ENCODE measurements at regions not wholly inside any gene's neighbourhood (a gene's known extent, or its start where the extent isn't known, plus 50 kb on each side); places are given as distances from the start of the nearest gene placed in this dataset.

DNA sequence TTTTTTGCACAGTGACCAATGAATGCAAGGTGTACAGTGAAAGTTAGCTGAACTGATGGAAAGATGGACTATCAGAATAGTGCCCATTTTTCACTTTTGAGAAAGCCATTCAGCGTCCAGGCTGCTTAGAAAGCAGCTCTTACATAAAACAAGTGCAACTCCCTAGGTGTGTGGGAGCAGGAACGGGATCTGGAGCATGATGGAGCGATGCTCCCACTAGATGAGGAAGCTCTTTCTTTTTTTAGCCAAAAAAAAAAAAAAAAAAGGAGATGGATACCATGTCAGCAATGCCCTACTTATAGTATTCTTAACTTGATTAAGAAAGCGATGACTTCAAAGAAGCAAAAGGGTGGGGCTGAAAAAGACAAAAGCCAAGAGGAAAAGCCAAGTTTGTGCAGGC, 925.5 kb downstream of the GATA3 start:
- Histone ChIP-seq H3K9me3 (no peaks in the 10 kb centered on the region), H3K27me3 (no peaks in the 10 kb centered on the region), H3K27ac (no peak overlapping the region), H3K36me3 (no peaks in the 10 kb centered on the region), H3K4me1 (no peaks in the 10 kb centered on the region), H3K4me3 (no peak overlapping the region)
- intact Hi-C loops (cut with DNase I; ENCODE audit: low total_unique reads), result no loop called here
- no peak for DNase-seq
- TF ChIP-seq, protein P1, sequence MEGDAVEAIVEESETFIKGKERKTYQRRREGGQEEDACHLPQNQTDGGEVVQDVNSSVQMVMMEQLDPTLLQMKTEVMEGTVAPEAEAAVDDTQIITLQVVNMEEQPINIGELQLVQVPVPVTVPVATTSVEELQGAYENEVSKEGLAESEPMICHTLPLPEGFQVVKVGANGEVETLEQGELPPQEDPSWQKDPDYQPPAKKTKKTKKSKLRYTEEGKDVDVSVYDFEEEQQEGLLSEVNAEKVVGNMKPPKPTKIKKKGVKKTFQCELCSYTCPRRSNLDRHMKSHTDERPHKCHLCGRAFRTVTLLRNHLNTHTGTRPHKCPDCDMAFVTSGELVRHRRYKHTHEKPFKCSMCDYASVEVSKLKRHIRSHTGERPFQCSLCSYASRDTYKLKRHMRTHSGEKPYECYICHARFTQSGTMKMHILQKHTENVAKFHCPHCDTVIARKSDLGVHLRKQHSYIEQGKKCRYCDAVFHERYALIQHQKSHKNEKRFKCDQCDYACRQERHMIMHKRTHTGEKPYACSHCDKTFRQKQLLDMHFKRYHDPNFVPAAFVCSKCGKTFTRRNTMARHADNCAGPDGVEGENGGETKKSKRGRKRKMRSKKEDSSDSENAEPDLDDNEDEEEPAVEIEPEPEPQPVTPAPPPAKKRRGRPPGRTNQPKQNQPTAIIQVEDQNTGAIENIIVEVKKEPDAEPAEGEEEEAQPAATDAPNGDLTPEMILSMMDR (IDR thresholded peaks at IDR 0.05), result no peak

DNA sequence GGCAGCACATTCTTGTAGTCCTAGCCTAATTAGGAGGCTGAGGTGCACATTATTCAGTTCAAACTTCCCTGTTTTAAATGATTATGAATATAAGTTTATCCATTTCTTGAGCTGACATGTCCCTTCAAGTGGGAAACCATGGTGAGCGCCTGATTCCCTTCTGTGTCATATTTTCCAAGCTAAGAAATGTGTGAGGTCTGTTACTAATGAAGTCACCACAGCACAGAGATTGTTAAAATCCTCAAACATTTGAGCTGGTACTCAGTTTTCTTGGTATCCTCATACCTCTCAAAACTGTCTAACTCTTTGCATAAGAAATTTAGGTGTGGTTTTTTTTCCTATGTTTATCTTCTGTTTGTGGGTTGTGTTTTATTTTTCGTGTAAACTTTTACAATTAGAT, 926.8 kb downstream of the GATA3 start:
- TF ChIP-seq, protein P1 (IDR thresholded peaks at IDR 0.05), result no peak
- H3K4me1 ChIP-seq, result no peaks in the 10 kb centered on the region

DNA sequence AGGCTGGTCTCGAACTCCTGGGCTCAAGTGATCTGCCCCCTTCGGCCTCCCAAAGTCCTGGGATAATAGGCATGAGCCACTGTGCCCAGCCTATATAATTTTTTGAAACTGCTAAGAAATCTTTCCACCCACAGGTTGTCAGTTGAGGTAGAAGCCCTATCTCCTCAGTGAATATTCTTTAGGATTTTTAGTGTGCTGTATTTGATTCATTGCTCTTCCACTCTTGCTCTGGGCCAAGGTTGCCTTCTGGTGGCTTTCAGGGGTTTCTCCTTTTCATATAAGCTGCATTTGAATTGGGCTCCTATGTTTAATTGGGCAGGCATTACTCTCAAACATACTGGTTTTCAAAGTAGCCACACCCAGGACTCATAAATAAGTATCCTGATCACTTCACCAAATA, 931.2 kb downstream of the GATA3 start:
- no peaks in the 10 kb centered on the region for H3K9me3 ChIP-seq
- no peaks in the 10 kb centered on the region for H3K27me3 ChIP-seq
- no peak overlapping the region for H3K4me3 ChIP-seq
- intact Hi-C loops (cut with DNase I; ENCODE audit: low total_unique reads), result no loop called here
- TF ChIP-seq, protein P1 (IDR thresholded peaks at IDR 0.05), result no peak
- no peaks in the 10 kb centered on the region for H3K4me1 ChIP-seq
- no peaks in the 10 kb centered on the region for H3K36me3 ChIP-seq
- DNase-seq, result no peak
- no peak overlapping the region for H3K27ac ChIP-seq

More for the DNA sequence above, 926.8 kb downstream of the GATA3 start:
- Histone ChIP-seq H3K27ac (no peak overlapping the region), H3K27me3 (no peaks in the 10 kb centered on the region), H3K36me3 (no peaks in the 10 kb centered on the region), H3K4me3 (no peak overlapping the region), H3K9me3 (no peaks in the 10 kb centered on the region)
- DNase-seq, result no peak
- intact Hi-C loops (cut with DNase I; ENCODE audit: low total_unique reads), result no loop called here

DNA sequence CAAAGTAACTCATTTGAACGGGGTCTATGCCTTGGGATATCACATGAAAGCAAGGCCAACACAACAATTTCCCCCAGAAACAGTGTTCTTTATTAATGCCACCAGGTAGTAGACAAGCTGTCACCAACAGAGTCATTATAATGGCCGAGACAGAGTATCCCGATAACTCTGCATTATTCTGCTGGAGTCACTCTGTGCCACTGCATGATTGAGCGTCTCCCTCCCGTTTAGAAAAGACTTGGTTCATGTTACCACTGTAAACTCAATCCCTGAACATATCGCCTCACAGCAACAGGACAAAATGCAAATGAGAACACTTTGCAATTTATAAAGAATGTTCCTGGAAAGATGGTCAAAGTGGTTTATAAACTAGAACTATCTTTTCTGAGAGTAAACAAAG, 932.5 kb downstream of the GATA3 start:
- intact Hi-C loops (cut with DNase I; ENCODE audit: low total_unique reads), result no loop called here
- DNase-seq, result no peak
- Histone ChIP-seq H3K27ac (no peak overlapping the region), H3K36me3 (no peaks in the 10 kb centered on the region), H3K4me1 (no peaks in the 10 kb centered on the region), H3K9me3 (no peaks in the 10 kb centered on the region), H3K27me3 (no peaks in the 10 kb centered on the region), H3K4me3 (no peak overlapping the region)
- TF ChIP-seq, protein P1 (IDR thresholded peaks at IDR 0.05), result no peak

DNA sequence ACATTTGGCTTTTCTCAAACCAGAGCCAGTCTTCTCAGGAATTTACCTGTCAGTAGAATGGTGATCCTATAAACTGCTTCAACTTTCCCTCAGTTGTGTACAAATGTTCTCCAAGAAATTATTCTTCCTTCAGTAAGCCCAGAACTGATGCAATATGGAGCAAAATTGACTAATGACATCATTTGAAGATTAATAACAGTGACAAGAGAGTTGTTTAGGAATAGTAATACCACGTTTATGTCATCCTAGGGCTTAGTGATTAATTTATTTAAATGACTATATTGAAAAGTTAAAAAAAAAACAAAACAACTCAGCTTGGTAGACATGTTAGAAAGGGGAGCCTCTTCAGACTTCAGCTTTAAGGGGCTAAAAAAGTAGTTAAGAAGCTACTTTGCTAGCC, 933.2 kb downstream of the GATA3 start:
- TF ChIP-seq, protein P1 (IDR thresholded peaks at IDR 0.05), result no peak
- no peaks in the 10 kb centered on the region for H3K27me3 ChIP-seq
- no peaks in the 10 kb centered on the region for H3K36me3 ChIP-seq
- intact Hi-C loops (cut with DNase I; ENCODE audit: low total_unique reads), result no loop called here
- H3K27ac ChIP-seq, result no peak overlapping the region
- DNase-seq, result no peak
- H3K4me1 ChIP-seq, result no peaks in the 10 kb centered on the region
- H3K4me3 ChIP-seq, result no peak overlapping the region
- H3K9me3 ChIP-seq, result no peaks in the 10 kb centered on the region

DNA sequence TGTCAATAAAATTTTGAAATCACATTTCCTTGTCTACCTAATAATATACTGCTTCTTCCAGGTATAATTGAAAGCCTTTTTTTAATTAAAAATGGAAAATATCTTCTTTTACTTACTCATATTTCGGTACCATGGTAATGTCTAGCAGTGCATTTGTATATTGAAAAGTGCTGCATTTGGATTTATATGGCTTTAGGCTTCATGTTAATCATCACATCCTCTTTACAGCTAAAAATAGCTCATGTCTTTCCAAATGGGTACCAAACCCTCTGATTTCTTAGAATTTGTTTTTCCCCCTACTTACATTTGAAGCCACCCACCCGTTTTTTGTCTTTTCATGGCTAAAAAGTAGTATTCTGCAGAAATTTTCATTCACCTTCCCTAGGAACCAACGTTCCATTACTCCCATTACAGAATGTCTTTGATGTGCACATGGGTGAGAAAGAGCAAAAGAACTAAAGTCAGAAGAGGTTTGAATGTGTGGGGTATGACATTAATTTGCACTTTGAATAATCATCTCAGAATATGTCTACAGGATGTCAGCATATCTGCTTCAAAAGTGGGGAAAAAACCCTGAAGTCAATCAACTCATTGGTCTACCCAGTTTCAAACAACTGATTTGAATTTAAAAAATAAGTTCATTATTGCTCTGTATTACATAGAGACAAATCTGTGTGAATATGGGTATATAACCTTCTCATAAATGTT, 935.9 kb downstream of the GATA3 start:
- no peaks in the 10 kb centered on the region for H3K9me3 ChIP-seq
- H3K4me3 ChIP-seq, result no peak overlapping the region
- H3K4me1 ChIP-seq, result no peaks in the 10 kb centered on the region
- H3K27ac ChIP-seq, result no peak overlapping the region
- no peaks in the 10 kb centered on the region for H3K36me3 ChIP-seq
- TF ChIP-seq, protein P1 (IDR thresholded peaks at IDR 0.05), result no peak
- intact Hi-C loops (cut with DNase I; ENCODE audit: low total_unique reads), result no loop called here
- DNase-seq, result no peak
- no peaks in the 10 kb centered on the region for H3K27me3 ChIP-seq

Data from tibial artery (tissue), 4 donors.